OCI-LY3 (cell line): ENCODE measurements at regions not wholly inside any gene's neighbourhood (a gene's known extent, or its start where the extent isn't known, plus 50 kb on each side); places are given as distances from the start of the nearest gene placed in this dataset.

Experiments
- H2AFZ ChIP-seq: fragments of 200-600, 300-600 bp; shearing (Covaris generic); 2 replicates; pipeline ENCODE4 v1.6.0; 2014; ENCODE audit warnings: antibody characterized with exemption, low read depth, low read length
- H3K27ac ChIP-seq: fragments of 200-600, 300-600 bp; sonication (generic); 2 replicates; pipeline ENCODE4 v1.5.1; 2014; ENCODE audit warnings: mild to moderate bottlenecking, low read length, moderate library complexity, mixed read lengths
- H3K27me3 ChIP-seq: fragments of 200-600, 300-600 bp; sonication (generic); 2 replicates; pipeline ENCODE4 v1.6.1; 2014; ENCODE audit warnings: low read depth, low read length, mixed read lengths
- H3K36me3 ChIP-seq: fragments of 200-600, 300-600 bp; sonication (generic); replicated peaks from 2 replicates; pipeline ENCODE3; 2014; ENCODE audit warnings: low read depth, low read length, mixed read lengths
- H3K4me1 ChIP-seq: fragments of 300-600, 200-600 bp; sonication (generic); 2 replicates; pipeline ENCODE4 v1.6.1; 2014; ENCODE audit warnings: low read length, mixed read lengths
- H3K4me2 ChIP-seq: fragments of 200-600, 300-600 bp; sonication (generic); 2 replicates; pipeline ENCODE4 v1.6.1; 2014; ENCODE audit warnings: low read length, mixed read lengths
- H3K4me3 ChIP-seq: fragments of 300-600, 200-600 bp; sonication (generic); 2 replicates; pipeline ENCODE4 v1.5.1; 2014; ENCODE audit warnings: antibody characterized with exemption, mild to moderate bottlenecking, low read length, moderate library complexity
- H3K79me2 ChIP-seq: fragments of 300-600, 200-600 bp; shearing (Covaris generic); 2 replicates; pipeline ENCODE4 v1.6.1; 2014; ENCODE audit warnings: mild to moderate bottlenecking, low read length, mixed read lengths
- H3K9ac ChIP-seq: fragments of 300-600, 200-600 bp; shearing (Covaris generic); 2 replicates; pipeline ENCODE4 v1.6.0; 2014; ENCODE audit warnings: mild to moderate bottlenecking, low read length, moderate library complexity
- H3K9me3 ChIP-seq: fragments of 200-600, 300-600 bp; shearing (Covaris generic); 2 replicates; pipeline ENCODE4 v1.6.1; 2014; ENCODE audit warnings: low read length, mixed read lengths; ENCODE audit not compliant: insufficient read depth
- H4K20me1 ChIP-seq: fragments of 200-600, 300-600 bp; sonication (generic); 2 replicates; pipeline ENCODE4 v1.6.1; 2016; ENCODE audit warnings: low read length, mixed read lengths; ENCODE audit not compliant: insufficient read depth
- EZH2phosphoT487 ChIP-seq: fragments of 200-600 bp; shearing (Covaris generic); IDR thresholded peaks from 2 replicates; pipeline ENCODE4 v1.6.1; 2018; ENCODE audit warnings: antibody characterized with exemption, mixed run types, low read depth
- TF ChIP-seq, protein P1 (sequence below): fragments of 200-600, 300-600 bp; sonication (generic); IDR thresholded peaks from 2 replicates; pipeline ENCODE4 v1.5.1; 2014; ENCODE audit warnings: antibody characterized with exemption, low read length, low read depth

DNA sequence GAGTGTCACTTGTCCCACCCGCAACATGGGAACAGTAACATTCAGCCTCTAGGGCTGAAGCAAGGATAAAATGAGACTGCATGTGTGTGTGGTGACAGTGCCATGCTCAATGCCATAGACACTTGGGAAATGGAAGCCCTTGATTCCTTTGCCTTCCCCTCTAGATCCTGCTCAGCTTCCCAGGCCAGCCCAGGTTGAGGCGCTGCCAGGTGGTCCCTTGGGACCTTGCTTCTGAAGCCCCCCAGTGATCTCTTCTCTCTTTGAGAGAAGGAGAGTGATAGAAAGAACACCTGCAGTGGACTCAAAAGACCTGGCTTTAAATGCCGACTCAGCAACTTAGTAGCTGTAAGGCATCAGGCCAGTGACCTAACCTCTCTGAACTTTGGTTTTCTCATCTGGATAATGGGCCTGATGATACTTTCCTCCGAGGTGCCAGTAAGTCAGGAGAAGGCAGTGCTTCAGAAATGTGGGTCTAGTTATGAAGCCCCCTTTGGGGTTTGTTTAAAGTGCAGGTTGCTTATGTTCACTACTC is 144.5 kb downstream of the RPLP1 start:
- TF ChIP-seq EZH2phosphoT487 = no peak
- TF ChIP-seq, protein P1, sequence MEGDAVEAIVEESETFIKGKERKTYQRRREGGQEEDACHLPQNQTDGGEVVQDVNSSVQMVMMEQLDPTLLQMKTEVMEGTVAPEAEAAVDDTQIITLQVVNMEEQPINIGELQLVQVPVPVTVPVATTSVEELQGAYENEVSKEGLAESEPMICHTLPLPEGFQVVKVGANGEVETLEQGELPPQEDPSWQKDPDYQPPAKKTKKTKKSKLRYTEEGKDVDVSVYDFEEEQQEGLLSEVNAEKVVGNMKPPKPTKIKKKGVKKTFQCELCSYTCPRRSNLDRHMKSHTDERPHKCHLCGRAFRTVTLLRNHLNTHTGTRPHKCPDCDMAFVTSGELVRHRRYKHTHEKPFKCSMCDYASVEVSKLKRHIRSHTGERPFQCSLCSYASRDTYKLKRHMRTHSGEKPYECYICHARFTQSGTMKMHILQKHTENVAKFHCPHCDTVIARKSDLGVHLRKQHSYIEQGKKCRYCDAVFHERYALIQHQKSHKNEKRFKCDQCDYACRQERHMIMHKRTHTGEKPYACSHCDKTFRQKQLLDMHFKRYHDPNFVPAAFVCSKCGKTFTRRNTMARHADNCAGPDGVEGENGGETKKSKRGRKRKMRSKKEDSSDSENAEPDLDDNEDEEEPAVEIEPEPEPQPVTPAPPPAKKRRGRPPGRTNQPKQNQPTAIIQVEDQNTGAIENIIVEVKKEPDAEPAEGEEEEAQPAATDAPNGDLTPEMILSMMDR = no peak

DNA sequence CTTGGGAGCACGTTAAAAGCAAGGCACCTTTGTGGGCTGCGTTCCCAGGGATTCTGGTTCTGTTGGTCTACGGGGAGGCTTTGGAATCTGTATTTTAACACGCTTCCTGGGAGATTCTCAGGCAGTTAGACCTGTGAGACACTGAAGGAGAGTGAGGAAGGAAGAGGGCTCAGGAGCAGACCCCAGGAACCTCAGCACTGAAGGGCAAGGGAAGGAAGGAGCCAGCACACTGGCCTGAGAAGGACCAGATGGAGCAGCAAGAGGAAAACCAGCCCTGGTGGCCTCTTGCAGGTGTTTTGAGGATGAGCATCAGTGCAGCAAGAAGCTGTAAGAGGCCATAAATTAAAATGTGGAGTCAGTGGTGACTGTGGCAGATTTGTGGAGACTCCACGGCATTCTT is 146.7 kb downstream of the RPLP1 start:
- no peak overlapping the region for H2AFZ ChIP-seq
- no peak overlapping the region for H3K9ac ChIP-seq
- H3K79me2 ChIP-seq = no peaks in the 10 kb centered on the region
- H3K9me3 ChIP-seq = no peaks in the 10 kb centered on the region
- no peaks in the 10 kb centered on the region for H4K20me1 ChIP-seq
- H3K36me3 ChIP-seq = no peaks in the 10 kb centered on the region
- peaks cover 95% of the 10 kb centered on the region for H3K27me3 ChIP-seq
- H3K27ac ChIP-seq = no peak overlapping the region
- no peak overlapping the region for H3K4me2 ChIP-seq
- no peak overlapping the region for H3K4me3 ChIP-seq
- H3K4me1 ChIP-seq = no peaks in the 10 kb centered on the region
- TF ChIP-seq, protein P1 = no peak
- no peak for TF ChIP-seq EZH2phosphoT487

More for the DNA sequence above, 144.5 kb downstream of the RPLP1 start:
- no peak overlapping the region for H3K4me3 ChIP-seq
- no peaks in the 10 kb centered on the region for H4K20me1 ChIP-seq
- H3K27ac ChIP-seq = no peak overlapping the region
- H3K27me3 ChIP-seq = peaks cover 93% of the 10 kb centered on the region
- H3K79me2 ChIP-seq = no peaks in the 10 kb centered on the region
- no peak overlapping the region for H2AFZ ChIP-seq
- no peaks in the 10 kb centered on the region for H3K9me3 ChIP-seq
- no peaks in the 10 kb centered on the region for H3K36me3 ChIP-seq
- H3K9ac ChIP-seq = no peak overlapping the region
- H3K4me2 ChIP-seq = no peak overlapping the region
- H3K4me1 ChIP-seq = no peaks in the 10 kb centered on the region

DNA sequence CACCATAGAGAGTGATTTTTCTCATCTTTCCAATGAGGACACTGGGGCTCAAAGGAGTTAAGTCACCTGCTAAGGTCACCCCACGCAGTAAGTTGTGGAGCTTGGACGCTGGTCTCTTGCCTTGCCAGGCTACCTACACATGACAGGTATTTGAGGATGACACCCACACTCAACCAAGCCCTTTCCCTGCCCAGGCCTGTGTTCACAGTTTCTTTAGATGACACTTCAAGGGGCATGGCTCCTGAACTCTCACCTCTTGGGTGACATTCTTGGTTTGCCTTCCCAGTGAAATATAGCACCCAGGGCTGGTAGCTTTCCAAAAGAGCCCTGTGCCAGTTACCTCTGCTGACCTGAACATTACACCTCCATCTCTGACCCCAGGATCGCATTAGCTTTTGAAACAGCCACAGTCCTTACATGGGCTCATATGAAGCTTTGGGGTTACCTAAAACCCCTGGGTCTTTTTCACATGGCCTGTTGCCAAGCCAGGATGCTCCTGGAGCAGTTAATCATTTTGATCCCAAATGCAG is 148.0 kb downstream of the RPLP1 start:
- no peaks in the 10 kb centered on the region for H4K20me1 ChIP-seq
- H3K4me1 ChIP-seq = no peaks in the 10 kb centered on the region
- TF ChIP-seq, protein P1 = no peak
- TF ChIP-seq EZH2phosphoT487 = no peak
- H3K27me3 ChIP-seq = peaks cover 86% of the 10 kb centered on the region
- no peak overlapping the region for H3K4me3 ChIP-seq
- H3K9ac ChIP-seq = no peak overlapping the region
- no peak overlapping the region for H3K4me2 ChIP-seq
- H3K36me3 ChIP-seq = no peaks in the 10 kb centered on the region
- H2AFZ ChIP-seq = no peak overlapping the region
- no peaks in the 10 kb centered on the region for H3K9me3 ChIP-seq
- no peak overlapping the region for H3K27ac ChIP-seq
- H3K79me2 ChIP-seq = no peaks in the 10 kb centered on the region

DNA sequence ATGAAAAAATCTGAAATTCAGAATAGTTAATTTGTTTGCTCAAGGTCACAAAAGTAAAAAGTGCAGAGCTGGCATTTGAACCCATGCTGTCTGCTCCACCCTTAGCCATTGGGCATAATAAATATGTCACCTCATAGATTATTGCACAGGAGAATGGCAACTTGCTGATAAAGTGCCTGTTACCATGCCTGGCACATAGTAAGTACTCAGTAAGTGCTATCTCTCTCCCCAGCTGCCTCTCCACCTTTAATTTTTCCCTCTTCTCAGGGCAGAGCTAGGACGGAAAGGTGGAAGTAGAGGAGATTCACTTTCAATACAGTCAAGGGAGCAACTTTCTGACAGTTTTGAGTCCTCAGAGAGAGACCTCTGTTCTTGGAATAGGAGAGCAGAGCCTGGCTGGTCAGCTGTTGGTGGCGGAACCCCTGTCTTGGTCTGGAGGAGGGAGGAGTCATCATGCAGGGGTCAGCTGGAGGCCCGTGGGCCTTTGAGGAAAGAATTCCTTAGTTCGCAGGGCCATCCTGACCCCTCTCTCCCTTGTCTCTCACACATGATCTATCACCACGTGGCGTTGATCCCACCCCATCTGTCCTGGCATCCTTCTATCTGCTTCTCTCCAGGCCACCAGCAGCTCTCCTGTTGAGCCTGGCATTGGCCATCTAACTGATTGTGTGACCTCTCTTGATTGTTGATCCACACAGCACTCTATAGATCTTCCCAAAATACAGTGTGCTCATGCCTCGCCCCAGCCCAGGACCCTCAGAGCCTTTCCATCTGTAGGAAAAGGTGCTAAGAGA is 149.3 kb downstream of the RPLP1 start:
- H3K9me3 ChIP-seq = no peaks in the 10 kb centered on the region
- H3K36me3 ChIP-seq = no peaks in the 10 kb centered on the region
- H3K9ac ChIP-seq = no peak overlapping the region
- TF ChIP-seq EZH2phosphoT487 = no peak
- TF ChIP-seq, protein P1 = no peak
- no peak overlapping the region for H3K4me3 ChIP-seq
- no peak overlapping the region for H3K27ac ChIP-seq
- H3K4me2 ChIP-seq = no peak overlapping the region
- H4K20me1 ChIP-seq = no peaks in the 10 kb centered on the region
- H2AFZ ChIP-seq = no peak overlapping the region
- H3K4me1 ChIP-seq = no peaks in the 10 kb centered on the region
- peaks cover 86% of the 10 kb centered on the region for H3K27me3 ChIP-seq
- H3K79me2 ChIP-seq = no peaks in the 10 kb centered on the region
